DOHH2 (cell line): ENCODE measurements at regions not wholly inside any gene's neighbourhood (a gene's known extent, or its start where the extent isn't known, plus 50 kb on each side); places are given as distances from the start of the nearest gene placed in this dataset.

ENCODE experiments used
- H3F3A ChIP-seq: fragments of 200-600 bp; sonication (generic), shearing (Covaris generic); 2 replicates; pipeline ENCODE4 v1.6.0; 2016; ENCODE audit warnings: antibody characterized with exemption, mild to moderate bottlenecking; ENCODE audit not compliant: control insufficient read depth, insufficient read depth
- H3K27ac ChIP-seq: fragments of 200-600 bp; sonication (generic); 2 replicates; pipeline ENCODE4 v1.5.1; 2014; ENCODE audit warnings: low read depth, mild to moderate bottlenecking, low read length, moderate library complexity
- H3K27me3 ChIP-seq: fragments of 200-600 bp; sonication (generic); 2 replicates; pipeline ENCODE4 v1.6.1; 2014; ENCODE audit warnings: mild to moderate bottlenecking, low read length, mixed read lengths; ENCODE audit not compliant: control insufficient read depth
- H3K36me3 ChIP-seq: fragments of 200-600 bp; sonication (generic); 2 replicates; pipeline ENCODE4 v1.6.1; 2014; ENCODE audit warnings: mild to moderate bottlenecking, low read length, moderate library complexity, mixed read lengths; ENCODE audit not compliant: control insufficient read depth
- H3K4me1 ChIP-seq: fragments of 200-600 bp; sonication (generic); 2 replicates; pipeline ENCODE4 v1.6.1; 2014; ENCODE audit warnings: mild to moderate bottlenecking, low read length, mixed read lengths; ENCODE audit not compliant: control insufficient read depth
- H3K4me2 ChIP-seq: fragments of 200-600 bp; sonication (generic); 2 replicates; pipeline ENCODE4 v1.6.0; 2014; ENCODE audit warnings: mild to moderate bottlenecking, low read length, moderate library complexity
- H3K4me3 ChIP-seq: fragments of 200-600 bp; sonication (generic); 2 replicates; pipeline ENCODE4 v1.5.1; 2014; ENCODE audit warnings: mild to moderate bottlenecking, low read length, mixed read lengths
- H3K79me2 ChIP-seq: fragments of 200-600 bp; sonication (generic); 2 replicates; pipeline ENCODE4 v1.6.1; 2014; ENCODE audit warnings: mild to moderate bottlenecking, low read length, mixed read lengths; ENCODE audit not compliant: control insufficient read depth
- H3K9me2 ChIP-seq: fragments of 200-600 bp; sonication (generic); replicated peaks from 2 replicates; pipeline ENCODE4 v1.6.1; 2014; ENCODE audit warnings: mild to moderate bottlenecking, low read length, mixed read lengths; ENCODE audit not compliant: control insufficient read depth
- H3K9me3 ChIP-seq: fragments of 200-600 bp; sonication (generic); 2 replicates; pipeline ENCODE4 v1.6.1; 2014; ENCODE audit warnings: antibody characterized with exemption, low read length, mixed read lengths; ENCODE audit not compliant: control insufficient read depth, insufficient read depth
- H4K20me1 ChIP-seq: fragments of 200-600 bp; sonication (generic); 2 replicates; pipeline ENCODE4 v1.6.0; 2014; ENCODE audit warnings: low read depth, mild to moderate bottlenecking, antibody characterized with exemption, low read length, moderate library complexity; ENCODE audit not compliant: control insufficient read depth, insufficient read depth
- EZH2phosphoT487 ChIP-seq: fragments of 200-600 bp; sonication (generic); IDR thresholded peaks from 2 replicates; pipeline ENCODE4 v1.6.1; 2017; ENCODE audit warnings: borderline replicate concordance, mild to moderate bottlenecking, antibody characterized with exemption, low read length, moderate library complexity, mixed read lengths
- TF ChIP-seq, protein P1 (sequence below): fragments of 200-600 bp; sonication (generic); IDR thresholded peaks from one replicate; pipeline ENCODE4 v1.5.1; 2014; ENCODE audit warnings: antibody characterized with exemption, mild to moderate bottlenecking, low read depth, low read length; ENCODE audit not compliant: poor library complexity, severe bottlenecking

DNA sequence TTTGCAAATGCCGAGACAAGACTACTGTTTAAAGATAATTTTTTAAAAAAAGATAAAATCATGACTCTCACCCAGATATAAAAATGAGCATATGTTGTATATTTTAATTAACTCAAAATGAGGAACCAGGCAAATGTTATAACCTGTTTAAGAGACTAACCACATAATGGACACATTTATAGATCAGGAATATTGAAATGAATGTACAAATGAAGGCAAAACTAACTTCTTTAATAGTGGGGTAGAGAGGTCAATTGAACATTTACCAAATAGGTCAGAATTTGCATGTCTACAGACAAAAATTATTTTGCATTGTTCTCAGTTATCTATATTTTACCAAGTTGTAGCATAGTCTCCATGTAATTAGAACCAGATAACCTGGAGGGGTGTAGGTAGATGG is 134.3 kb upstream of the PFN2 start:
- Histone ChIP-seq H3K36me3 (no peaks in the 10 kb centered on the region), H3K4me1 (no peaks in the 10 kb centered on the region), H3K9me2 (no peaks in the 10 kb centered on the region), H3K4me2 (no peak overlapping the region), H3K79me2 (no peaks in the 10 kb centered on the region), H3K9me3 (0 out of 2 replicates have a peak, but pooled peaks cover 4% of the 10 kb centered on the region), H3K27ac (no peak overlapping the region), H4K20me1 (no peaks in the 10 kb centered on the region), H3K4me3 (no peak overlapping the region), H3F3A (no peaks in the 10 kb centered on the region), H3K27me3 (0 out of 2 replicates have a peak, but pooled peaks cover 2% of the 10 kb centered on the region)
- no peak for TF ChIP-seq EZH2phosphoT487
- TF ChIP-seq, protein P1, sequence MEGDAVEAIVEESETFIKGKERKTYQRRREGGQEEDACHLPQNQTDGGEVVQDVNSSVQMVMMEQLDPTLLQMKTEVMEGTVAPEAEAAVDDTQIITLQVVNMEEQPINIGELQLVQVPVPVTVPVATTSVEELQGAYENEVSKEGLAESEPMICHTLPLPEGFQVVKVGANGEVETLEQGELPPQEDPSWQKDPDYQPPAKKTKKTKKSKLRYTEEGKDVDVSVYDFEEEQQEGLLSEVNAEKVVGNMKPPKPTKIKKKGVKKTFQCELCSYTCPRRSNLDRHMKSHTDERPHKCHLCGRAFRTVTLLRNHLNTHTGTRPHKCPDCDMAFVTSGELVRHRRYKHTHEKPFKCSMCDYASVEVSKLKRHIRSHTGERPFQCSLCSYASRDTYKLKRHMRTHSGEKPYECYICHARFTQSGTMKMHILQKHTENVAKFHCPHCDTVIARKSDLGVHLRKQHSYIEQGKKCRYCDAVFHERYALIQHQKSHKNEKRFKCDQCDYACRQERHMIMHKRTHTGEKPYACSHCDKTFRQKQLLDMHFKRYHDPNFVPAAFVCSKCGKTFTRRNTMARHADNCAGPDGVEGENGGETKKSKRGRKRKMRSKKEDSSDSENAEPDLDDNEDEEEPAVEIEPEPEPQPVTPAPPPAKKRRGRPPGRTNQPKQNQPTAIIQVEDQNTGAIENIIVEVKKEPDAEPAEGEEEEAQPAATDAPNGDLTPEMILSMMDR = no peak

DNA sequence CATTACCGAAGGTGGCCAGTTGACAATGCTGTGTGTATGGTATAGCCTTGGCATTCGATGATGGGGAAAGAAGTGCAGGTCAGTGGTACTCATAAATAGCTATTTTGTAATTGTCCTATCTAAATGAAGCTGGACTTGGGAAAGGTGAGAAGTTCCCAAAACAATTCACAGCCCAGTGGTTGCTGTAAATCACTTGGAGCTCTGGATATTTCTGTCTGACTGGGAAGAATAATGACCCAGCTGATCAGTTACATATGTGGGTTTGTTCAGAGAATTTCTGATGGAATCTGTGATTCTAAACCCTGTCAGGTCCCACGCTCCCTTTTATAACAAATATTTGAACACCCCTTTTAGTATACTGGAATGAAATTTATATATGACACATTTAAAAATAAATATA is 133.9 kb upstream of the PFN2 start:
- TF ChIP-seq, protein P1 = no peak
- TF ChIP-seq EZH2phosphoT487 = no peak
- H3K27ac ChIP-seq = no peak overlapping the region
- no peaks in the 10 kb centered on the region for H3F3A ChIP-seq
- H3K36me3 ChIP-seq = no peaks in the 10 kb centered on the region
- H3K4me2 ChIP-seq = no peak overlapping the region
- H3K4me3 ChIP-seq = no peak overlapping the region
- H3K27me3 ChIP-seq = 0 out of 2 replicates have a peak, but pooled peaks cover 2% of the 10 kb centered on the region
- no peaks in the 10 kb centered on the region for H3K9me2 ChIP-seq
- H3K9me3 ChIP-seq = 0 out of 2 replicates have a peak, but pooled peaks cover 4% of the 10 kb centered on the region
- H3K79me2 ChIP-seq = no peaks in the 10 kb centered on the region
- no peaks in the 10 kb centered on the region for H4K20me1 ChIP-seq
- H3K4me1 ChIP-seq = no peaks in the 10 kb centered on the region

DNA sequence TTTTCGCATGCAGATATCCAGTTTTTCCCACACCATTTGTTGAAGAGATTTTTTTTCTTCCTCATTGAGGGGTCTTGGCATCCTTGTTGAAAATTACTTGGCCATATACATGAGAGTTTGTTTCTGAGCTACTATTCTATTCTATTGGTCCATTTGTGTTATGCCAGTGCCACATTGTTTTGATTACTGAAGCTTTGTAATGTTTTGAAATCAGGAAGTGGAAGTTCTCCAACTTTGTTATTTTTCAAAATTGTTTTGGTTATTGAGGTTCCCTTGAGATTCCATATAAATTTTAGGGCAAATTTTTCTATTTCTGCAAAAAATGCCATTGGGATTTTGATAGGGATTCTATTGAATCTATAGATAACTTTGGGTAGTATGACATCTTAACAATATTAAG is 130.3 kb upstream of the PFN2 start:
- H3F3A ChIP-seq = no peaks in the 10 kb centered on the region
- H3K36me3 ChIP-seq = no peaks in the 10 kb centered on the region
- H4K20me1 ChIP-seq = no peaks in the 10 kb centered on the region
- H3K27ac ChIP-seq = no peak overlapping the region
- no peaks in the 10 kb centered on the region for H3K4me1 ChIP-seq
- H3K9me2 ChIP-seq = no peaks in the 10 kb centered on the region
- no peaks in the 10 kb centered on the region for H3K79me2 ChIP-seq
- no peak for TF ChIP-seq EZH2phosphoT487
- TF ChIP-seq, protein P1 = no peak
- no peak overlapping the region for H3K4me2 ChIP-seq
- 0 out of 2 replicates have a peak, but pooled peaks cover 4% of the 10 kb centered on the region for H3K9me3 ChIP-seq
- H3K4me3 ChIP-seq = no peak overlapping the region
- H3K27me3 ChIP-seq = no peaks in the 10 kb centered on the region
